Mesothelial cell of epicardium (in vitro differentiated cells): ENCODE measurements at regions not wholly inside any gene's neighbourhood (a gene's known extent, or its start where the extent isn't known, plus 50 kb on each side); places are given as distances from the start of the nearest gene placed in this dataset.

Experiments
- DNase-seq, 2 experiments: peaks; one replicate each; pipeline ENCODE4 v3.0.0; 2021; ENCODE audit warnings: low spot score in 2 of 2; ENCODE audit not compliant: unreplicated experiment in 2 of 2
- H3K27ac Mint-ChIP-seq: 2 replicates; pipeline ENCODE4 v1.8.0; 2021; ENCODE audit warnings: mixed read lengths
- H3K27me3 Mint-ChIP-seq: 2 replicates; pipeline ENCODE4 v1.8.0; 2021; ENCODE audit warnings: low read depth, mixed read lengths
- H3K36me3 Mint-ChIP-seq: 2 replicates; pipeline ENCODE4 v1.8.0; 2021; ENCODE audit warnings: mixed read lengths
- H3K4me1 Mint-ChIP-seq: 2 replicates; pipeline ENCODE4 v1.8.0; 2021; ENCODE audit warnings: mixed read lengths
- H3K4me3 Mint-ChIP-seq: 2 replicates; pipeline ENCODE4 v1.8.0; 2021; ENCODE audit warnings: mild to moderate bottlenecking, moderate library complexity, mixed read lengths
- H3K9me3 Mint-ChIP-seq: 2 replicates; pipeline ENCODE4 v1.8.0; 2021; ENCODE audit warnings: mixed read lengths
- CTCF ChIP-seq: fragments of 200-600 bp; sonication (generic); IDR thresholded peaks from one replicate; pipeline ENCODE4 v1.5.0; 2021; ENCODE audit warnings: antibody characterized with exemption; ENCODE audit not compliant: unreplicated experiment

- Mint-ChIP-seq H3K36me3 (no peaks in the 10 kb centered on the region), H3K4me1 (peaks cover 13% of the 10 kb centered on the region), H3K4me3 (no peak overlapping the region), H3K27me3 (no peaks in the 10 kb centered on the region), H3K27ac (no peak overlapping the region), H3K9me3 (no peaks in the 10 kb centered on the region)
- no peak for DNase-seq
- no peak for TF ChIP-seq CTCF
Measured at GRCh38 chr1:203926025-203926540, 64.7 kb downstream of the SNRPE start.

- DNase-seq: no peak
- TF ChIP-seq CTCF: no peak
- Mint-ChIP-seq H3K9me3 (no peaks in the 10 kb centered on the region), H3K27ac (peak overlapping the region; percentile 40), H3K27me3 (no peaks in the 10 kb centered on the region), H3K4me3 (no peak overlapping the region), H3K4me1 (peaks cover 19% of the 10 kb centered on the region), H3K36me3 (no peaks in the 10 kb centered on the region)
Measured at GRCh38 chr1:203929741-203930309, 68.4 kb downstream of the SNRPE start.

- no peak for TF ChIP-seq CTCF
- Mint-ChIP-seq H3K4me3 (no peak overlapping the region), H3K9me3 (no peaks in the 10 kb centered on the region), H3K27ac (no peak overlapping the region), H3K4me1 (peaks cover 19% of the 10 kb centered on the region), H3K27me3 (no peaks in the 10 kb centered on the region), H3K36me3 (no peaks in the 10 kb centered on the region)
- no peak for DNase-seq
Measured at GRCh38 chr1:203930342-203930741, 68.9 kb downstream of the SNRPE start.

GRCh38 chr1:203931953-203932352 lies 70.6 kb downstream of the SNRPE start:
- TF ChIP-seq CTCF: no peak
- no peaks in the 10 kb centered on the region for H3K36me3 Mint-ChIP-seq
- no peak overlapping the region for H3K27ac Mint-ChIP-seq
- no peaks in the 10 kb centered on the region for H3K9me3 Mint-ChIP-seq
- no peak for DNase-seq
- H3K4me1 Mint-ChIP-seq: peaks cover 19% of the 10 kb centered on the region
- H3K27me3 Mint-ChIP-seq: no peaks in the 10 kb centered on the region
- no peak overlapping the region for H3K4me3 Mint-ChIP-seq

- Mint-ChIP-seq H3K9me3 (no peaks in the 10 kb centered on the region), H3K27ac (no peak overlapping the region), H3K27me3 (no peaks in the 10 kb centered on the region), H3K36me3 (no peaks in the 10 kb centered on the region), H3K4me1 (peaks cover 19% of the 10 kb centered on the region), H3K4me3 (no peak overlapping the region)
- TF ChIP-seq CTCF: no peak
- DNase-seq: no peak
Measured at GRCh38 chr1:203932556-203932955, 71.2 kb downstream of the SNRPE start.

- no peaks in the 10 kb centered on the region for H3K36me3 Mint-ChIP-seq
- no peak for TF ChIP-seq CTCF
- H3K27ac Mint-ChIP-seq: no peak overlapping the region
- no peaks in the 10 kb centered on the region for H3K9me3 Mint-ChIP-seq
- H3K27me3 Mint-ChIP-seq: no peaks in the 10 kb centered on the region
- DNase-seq: no peak
- no peak overlapping the region for H3K4me3 Mint-ChIP-seq
- H3K4me1 Mint-ChIP-seq: peaks cover 16% of the 10 kb centered on the region
Measured at GRCh38 chr1:203934027-203934426, 72.6 kb downstream of the SNRPE start.
